HK-2 (cell line): ENCODE measurements at regions not wholly inside any gene's neighbourhood (a gene's known extent, or its start where the extent isn't known, plus 50 kb on each side); places are given as distances from the start of the nearest gene placed in this dataset.
"Not testable (repeated sequence)": the region's sequence is repeated elsewhere in the genome, so short reads cannot be mapped to it uniquely, and the experiment has no call there.

Source experiments
- DNase-seq: peaks from one replicate; pipeline ENCODE4 v3.0.0-alpha.2; 2018; ENCODE audit not compliant: unreplicated experiment

DNA sequence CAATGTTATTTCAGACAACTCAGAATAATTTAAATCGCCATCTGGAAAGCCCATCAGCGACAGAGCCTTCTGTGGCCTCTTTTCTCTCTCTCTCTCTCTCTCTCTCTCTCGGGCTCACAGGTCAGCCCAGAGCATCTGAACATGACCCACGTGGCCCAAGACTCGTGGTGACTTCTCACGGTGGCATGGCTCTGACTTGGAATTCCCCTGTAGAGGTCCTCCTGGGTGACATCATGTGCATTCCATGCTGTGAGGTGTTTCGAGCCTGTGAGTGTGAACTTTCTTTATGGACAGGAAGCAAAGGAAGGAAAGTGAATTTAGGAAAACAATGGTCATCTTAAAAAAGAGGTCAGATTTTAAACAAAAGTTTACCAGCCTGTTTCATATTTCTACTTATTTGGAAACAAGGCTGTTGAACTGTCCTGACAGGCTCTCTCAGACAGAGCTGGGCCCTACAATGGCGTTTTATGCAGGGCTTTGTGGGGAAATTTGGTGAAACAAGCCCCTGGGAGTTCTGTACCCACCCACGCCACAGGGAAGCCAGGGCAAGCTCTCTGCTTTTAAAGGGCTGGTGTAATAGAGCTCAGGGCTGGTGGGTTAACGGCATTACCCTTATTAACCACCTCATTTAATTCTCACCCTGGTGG is 359.7 kb upstream of the ZNF32 start:
- DNase-seq: peak; percentile 85

DNA sequence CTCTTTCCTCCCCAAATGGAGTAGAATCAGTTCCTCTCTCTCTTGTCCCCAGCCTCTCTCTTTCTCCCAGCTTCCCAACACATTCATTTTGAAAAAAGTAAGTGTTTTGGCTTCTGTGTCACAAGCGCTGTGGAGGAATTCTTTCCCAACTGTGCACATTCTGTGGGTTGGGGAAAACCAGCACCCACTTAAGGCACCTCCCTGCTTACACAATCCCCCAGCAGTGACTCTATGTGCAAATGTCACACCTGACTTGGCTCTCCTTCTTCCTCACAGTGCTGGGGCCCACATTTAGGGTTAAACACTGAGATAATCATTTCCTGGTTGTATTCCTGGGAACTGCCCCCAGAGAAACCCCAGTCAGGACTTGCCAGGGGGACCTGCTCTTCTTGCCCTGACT is 358.1 kb upstream of the ZNF32 start:
- no peak for DNase-seq

DNA sequence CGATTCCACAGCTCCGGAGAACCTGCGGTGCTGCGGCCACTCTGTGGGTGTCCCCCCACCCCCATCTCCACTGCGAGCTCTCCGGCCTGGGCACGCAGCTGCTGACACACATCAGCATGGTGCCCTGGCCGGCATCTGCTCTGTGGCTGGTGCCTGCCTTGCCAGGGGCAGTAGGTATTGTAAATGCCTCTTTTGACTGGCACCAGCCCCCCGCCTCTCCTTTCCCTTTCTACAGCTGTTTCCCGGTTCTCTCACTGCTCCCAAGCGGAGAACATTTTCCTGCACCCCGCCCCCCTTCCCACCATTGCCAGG is 357.1 kb upstream of the ZNF32 start:
- DNase-seq: no peak

DNA sequence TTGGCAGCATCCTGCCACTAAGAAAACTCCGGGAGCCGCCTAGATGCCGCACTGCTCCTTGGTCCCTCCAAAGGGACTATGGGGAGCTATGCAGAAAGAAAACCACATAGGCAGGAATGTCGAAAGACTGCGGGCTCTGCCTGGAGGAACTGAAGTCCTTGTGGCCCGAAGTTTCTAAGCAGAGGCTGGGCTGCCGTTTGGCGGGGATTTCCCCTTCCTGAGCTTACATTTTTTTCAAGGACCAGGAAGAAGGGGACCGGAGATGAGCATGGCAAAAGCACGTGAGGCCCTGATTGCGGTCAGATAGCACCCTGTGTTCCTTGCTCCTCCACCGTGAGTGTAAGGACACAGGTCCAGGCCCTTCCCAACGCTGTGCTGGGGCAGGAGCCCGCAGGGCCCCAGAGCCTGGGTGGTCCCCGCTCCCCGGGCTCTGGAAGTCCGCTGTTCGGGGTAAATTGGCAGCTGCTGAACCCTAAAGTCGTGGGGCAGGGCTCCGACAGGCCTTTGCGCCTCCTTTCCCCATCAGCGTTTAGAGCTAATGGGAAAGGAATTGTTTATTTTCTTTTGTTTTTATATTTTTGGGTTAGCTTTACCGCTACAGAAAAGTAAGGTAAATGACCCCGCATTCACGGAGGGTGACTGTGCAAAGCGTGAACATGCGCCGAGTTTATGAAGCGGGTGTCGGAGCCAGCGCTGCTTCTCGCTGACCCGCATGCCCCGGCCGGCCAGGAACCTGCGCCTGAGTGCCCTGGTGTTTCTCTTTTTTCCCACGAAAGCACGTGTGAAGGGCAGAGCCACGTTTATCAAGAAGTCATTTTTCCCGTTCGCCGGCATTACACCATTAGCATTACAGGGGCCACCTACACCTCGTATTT is 356.5 kb upstream of the ZNF32 start:
- DNase-seq: no peak

DNA sequence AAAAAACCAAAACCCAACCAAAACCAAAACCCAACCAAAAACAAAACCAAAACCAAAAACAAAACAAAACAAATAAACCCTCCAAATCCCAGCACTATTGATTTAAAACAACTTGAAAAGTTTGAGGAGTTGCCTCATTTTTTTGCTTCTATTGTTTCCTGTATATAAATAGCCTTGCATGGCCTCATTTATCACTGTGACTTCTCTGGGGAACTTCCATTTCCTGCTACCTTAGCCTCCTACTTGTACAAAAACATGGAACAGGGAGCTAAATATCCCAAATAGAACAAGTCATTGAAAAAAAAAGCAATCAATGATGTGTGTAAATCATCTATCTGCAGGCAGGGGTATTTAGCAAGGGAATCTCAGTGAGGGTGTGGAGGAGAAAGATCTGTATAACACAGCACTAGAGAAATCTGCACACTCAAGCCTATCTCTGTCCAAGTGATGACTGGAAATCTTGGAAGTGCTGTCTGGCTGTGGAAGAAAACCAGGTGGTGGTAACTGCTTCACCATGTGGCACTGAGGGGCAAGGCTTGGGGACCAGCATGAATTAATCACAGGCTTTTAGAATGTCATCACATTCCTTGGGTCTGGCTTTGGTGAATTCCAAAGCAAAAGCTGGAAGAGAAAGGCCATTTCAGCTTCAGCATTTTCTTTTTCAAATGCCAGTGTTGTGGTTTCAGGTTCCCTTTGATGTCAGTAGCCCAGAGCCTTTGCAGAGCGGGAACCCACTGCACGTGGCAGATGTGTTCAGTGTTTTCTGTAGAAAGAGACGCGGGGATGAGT is 349.5 kb upstream of the ZNF32 start:
- no peak for DNase-seq

DNA sequence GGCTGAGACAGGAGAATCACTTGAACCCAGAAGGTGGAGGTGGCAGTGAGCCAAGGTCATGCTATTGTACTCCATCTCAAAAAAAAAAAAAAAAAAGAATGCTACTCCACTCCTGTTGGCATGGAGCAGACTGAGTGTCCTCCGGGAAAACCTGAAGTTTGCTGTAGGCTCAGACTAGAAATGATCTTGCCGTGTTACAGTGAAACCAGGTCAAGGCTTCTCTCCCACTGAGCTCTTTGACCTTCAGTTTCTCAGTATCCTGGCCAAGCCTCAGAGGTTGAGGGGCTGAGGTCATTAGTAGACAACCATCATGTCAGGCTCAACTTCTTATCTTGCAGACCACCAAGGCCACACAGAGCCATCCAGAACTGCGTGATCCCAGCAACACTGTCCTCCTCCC is 348.6 kb upstream of the ZNF32 start:
- DNase-seq: no peak

DNA sequence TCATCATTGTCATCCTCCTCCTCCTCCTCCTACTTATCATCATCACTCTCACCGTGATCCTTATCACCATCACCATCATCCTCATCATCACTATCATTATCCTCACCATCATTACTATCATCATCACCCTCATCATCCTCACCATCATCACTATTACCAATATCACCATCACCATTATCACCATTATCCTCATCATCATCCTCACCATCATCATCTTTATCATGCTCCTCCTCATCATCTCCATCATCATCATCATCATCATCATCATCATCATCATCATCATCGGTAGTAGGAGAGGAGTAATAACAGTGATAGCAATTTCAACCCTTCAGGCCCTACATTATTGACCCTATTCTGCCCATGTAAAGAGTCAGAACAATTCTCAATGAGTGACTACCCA is 345.9 kb upstream of the ZNF32 start:
- DNase-seq: no peak

DNA sequence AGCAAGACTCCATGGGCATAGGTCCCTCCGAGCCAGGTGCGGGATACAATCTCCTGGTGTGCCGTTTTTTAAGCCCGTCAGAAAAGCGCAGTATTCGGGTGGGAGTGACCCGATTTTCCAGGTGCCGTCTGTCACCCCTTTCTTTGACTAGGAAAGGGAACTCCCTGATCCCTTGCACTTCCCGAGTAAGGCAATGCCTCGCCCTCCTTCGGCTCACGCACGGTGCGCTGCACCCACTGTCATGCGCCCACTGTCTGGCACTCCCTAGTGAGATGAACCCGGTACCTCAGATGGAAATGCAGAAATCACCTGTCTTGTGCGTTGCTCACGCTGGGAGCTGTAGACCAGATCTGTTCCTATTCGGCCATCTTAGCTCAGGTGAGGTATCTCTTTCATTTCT is 344.1 kb upstream of the ZNF32 start:
- not testable (repeated sequence) for DNase-seq

DNA sequence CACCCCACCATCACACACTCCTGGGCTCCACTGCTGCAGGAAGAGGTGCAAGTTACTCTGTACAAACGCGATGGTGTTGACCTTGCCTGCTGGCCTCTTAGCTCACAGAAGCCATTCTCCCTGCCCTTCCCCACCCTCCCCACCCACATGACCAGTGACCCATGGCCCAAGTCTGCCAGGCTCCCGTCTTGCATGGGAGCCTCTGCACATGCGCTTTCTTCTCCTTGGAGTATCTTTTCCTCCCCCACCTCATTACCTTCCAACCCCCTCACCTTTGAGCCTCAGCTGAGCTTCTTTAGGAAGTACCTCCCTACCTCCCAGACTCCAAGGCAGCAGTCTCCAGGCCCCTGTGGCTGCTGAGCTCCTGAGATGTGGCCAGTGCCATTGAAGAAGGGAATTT is 337.7 kb upstream of the ZNF32 start:
- no peak for DNase-seq

DNA sequence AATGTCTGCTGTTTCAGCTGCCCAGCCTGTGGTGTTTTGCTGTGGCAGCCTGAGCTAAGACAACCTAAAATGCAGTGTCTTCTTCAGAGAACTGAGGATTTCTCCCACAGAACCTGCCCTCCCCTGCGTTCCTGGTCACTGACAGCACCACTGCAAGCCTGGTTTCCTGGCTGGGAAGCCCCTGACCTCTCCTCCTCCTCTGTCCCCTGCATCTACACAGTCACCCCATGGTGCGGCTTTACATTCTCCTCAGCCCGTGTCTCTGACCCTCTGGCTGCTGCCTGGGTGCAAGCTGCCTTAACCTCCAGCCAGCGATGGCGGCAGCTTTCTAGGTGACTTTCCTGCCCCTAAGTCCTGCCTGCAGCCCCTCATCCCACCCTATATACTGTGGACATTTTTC is 337.3 kb upstream of the ZNF32 start:
- no peak for DNase-seq

DNA sequence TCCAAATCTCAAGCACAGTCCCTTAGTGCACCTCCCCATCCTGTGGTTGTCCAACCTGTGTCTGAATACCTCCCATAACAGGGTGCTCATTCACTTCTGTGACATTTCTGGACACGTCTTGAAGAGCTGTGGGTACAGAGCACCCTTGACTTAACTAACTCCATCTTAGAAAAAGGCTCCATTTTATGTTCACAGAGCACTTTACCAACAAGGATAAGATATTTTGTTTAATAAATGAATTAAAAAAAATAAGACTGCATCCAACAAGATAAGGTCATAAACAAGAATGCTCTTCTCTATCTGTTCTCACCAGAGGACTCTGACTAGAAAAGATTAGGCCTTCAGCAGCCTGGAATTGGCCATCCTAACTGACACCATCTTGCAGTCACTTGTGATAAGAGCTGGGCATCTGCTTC is 335.2 kb upstream of the ZNF32 start:
- no peak for DNase-seq

DNA sequence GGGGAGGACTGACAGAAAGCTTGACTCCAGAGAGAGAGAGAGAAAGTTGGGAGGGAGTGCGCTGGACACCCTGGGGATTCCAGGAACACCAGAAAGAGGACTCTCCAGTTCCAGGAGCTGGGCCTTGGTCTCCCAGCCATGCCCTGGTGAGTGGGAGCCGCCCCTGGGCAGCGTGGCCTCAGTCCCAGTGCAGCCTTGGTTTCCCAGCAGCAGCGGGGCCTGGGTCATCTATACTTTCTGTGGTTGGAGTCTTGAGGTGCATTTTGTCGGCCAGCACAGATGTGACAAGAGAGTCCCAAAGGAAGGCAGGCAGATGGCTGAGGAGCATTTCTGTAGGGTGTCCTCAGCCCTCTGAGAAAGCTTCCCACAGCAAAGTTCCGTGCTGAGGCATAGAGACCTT is 334.7 kb upstream of the ZNF32 start:
- DNase-seq: no peak

DNA sequence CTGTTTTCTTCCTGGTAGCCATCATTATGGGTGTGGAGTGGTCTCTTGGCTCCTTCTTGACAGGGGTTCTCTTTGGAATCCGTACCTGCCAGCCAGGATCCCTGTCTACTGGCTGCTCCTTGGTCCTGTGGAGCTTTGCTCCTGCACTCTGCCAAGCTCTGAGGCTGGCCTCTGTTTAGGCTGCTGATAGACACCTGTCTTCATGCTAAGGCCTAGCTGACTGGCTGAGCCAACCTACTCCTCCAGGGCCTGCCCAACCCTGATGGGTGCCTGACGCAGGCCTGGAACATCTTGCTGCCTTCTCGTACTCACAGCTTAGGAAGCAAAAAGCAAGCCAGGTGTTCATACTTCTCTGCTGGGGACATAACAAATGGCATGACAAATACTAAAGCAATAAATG is 333.6 kb upstream of the ZNF32 start:
- DNase-seq: no peak

DNA sequence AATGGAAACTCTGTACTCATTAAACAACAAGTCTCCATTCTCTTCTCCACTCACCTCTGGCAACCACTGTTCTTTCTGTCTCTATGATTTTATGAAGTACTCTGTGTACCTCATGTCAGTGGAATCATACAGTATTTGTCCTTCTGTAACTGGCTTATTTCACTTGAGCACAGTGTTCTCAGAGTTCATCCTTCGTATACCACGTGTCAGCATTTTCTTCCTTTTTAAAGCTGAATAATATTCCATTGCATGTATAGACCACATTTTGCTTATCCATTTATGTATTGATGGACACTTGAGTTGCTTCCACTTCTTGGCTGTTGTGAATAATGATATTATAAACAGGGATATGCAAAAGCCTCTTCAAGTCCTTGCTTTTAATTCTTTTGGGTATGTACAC is 333.0 kb upstream of the ZNF32 start:
- DNase-seq: no peak

DNA sequence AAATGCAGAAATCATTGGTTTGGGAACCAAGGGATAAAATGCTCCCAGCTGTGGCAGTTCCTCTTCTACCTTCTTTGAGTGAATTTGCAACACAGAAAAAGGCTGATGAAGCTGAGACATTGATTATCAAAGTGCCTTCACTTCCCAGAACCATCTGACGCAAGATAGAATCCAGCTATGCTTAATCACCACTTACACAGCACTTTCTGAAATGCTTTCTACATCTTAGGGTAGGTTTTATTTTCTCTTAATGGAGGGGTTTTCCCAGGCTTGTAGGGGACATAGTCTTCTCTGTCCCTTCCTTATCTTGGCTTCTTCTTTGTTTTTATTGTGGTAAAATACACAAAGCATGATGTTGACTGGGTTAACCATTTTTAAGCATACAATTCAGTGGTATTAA is 332.6 kb upstream of the ZNF32 start:
- no peak for DNase-seq

DNA sequence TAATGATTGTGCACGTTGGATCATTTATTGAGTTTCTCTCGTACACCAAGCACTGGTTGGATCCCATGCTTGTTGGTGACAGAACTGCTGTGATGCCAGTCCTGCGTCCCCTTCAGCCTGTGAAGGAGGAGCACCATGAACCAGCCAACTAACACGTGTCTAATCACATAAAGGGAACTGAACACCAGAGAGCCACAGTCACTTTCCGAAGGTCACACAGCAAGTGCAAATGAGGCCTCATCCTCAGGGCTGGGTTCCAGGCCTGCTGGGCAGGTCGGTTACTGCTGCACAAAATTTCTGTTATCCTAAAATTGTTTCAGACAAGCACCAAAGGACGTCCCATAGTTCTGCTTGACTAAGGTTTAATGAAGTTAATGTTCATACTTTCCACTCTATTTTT is 332.0 kb upstream of the ZNF32 start:
- no peak for DNase-seq

DNA sequence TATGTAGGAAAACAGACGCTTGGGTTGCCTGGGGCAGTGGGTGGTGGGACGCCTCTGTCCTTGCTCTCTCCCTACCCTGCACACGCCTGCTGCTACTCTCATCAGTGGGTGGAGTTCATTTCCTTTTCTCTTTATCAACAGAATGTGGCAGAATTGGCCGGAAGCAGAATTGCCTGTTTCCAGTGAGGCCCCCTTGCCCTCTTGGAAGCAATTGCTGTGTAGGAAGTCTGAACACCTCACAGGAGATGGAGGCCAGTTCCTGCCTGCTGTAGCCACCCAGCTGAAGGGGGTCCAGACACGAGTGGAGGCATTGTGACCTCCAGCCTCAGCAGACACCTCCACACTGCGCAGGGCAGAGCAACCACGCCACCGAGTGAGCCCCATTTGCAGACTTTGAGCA is 331.6 kb upstream of the ZNF32 start:
- no peak for DNase-seq

DNA sequence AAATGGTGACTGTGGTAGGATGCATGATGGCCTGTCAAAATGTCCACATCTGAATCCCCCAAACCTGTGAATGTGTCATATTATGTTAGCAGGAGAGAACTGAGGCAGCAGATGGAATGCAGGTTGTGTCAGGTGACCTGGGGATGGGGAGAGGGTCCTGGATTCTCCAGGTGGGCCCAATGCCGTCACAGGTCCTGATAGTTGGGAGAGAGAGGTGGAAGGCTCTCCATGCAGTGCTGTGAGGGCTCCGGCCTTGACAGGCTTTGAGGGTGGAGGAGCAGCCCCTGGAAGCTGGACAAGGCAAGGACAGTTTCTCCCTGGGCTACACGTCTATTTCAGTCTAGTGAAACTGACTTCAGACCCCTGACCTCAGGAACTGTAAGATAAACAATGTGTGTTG is 330.9 kb upstream of the ZNF32 start:
- DNase-seq: no peak

DNA sequence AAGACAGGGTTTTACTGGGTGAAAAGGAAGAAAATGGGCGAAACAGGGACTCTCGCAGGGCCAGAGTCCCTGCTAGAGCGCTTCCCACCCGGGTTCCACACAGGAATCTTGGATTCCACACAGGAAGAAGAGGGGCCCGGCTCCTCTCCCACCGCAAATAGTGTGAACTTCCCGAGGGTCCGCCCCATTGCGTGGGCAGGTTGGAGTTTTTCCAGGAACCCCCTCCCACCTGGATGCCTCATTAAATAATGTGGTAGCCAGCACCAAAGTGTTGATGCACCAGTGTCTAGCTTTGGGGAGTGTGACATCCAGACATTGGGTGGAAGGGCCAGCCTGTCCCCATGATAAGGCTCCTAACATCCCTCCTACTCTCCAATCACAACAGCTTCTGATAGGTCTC is 330.3 kb upstream of the ZNF32 start:
- DNase-seq: no peak

DNA sequence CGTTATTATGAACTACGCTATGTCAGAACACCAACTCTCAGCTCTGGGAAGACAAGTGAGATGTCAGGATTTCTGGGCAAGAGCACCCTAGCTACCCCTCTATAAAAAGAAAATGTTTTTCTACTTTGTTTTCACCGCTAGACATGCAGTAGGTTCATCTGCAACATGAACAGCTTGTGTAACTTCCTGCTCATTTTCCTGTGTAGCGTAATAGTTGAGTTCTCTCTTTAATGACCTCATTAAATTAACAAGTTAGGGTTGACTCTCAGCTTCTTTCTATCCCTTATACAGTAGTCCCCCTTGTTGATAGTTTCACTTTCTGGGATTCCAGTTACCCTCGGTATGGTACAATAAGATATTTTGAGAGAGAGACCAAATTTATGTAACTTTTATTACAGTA is 329.4 kb upstream of the ZNF32 start:
- DNase-seq: no peak

DNA sequence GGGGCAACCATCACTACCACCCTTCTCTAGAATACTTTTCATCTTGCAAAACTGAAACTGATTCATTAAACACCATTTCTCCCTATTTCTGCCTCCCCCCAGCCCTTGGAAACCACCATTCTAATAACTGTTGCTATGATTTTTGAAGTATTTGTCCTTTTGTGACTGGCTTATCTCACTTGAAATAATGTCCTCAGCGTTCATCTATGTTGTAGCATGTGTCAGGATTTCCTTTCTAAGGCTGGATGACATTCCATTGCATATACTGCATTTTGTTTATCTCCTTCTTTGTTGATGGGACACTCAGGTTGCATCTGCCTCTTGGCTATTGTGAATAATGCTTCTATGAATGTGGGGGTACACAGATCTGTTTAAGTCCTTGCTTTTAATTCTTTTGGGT is 327.6 kb upstream of the ZNF32 start:
- no peak for DNase-seq

DNA sequence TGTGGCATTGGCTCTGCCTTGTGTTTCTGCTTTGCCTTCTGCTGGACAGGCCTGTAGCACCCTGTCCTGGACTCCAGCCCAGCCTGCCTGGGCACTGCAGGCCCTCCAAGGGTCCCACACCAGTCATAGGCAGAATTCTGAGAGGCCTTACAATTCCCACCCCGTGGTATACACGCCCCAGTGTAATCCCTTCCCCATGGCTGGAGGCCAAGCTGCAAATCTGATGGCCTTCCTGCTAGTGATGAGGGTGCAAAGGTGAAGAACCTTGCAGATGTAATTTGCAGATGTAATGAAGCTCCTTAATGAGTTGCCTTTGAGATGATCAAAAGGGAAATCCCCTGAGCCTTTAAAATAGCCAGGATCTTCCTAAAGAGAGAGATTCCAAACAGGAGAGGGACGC is 325.1 kb upstream of the ZNF32 start:
- no peak for DNase-seq
